GM18867 (cell line): ENCODE measurements at regions not wholly inside any gene's neighbourhood (a gene's known extent, or its start where the extent isn't known, plus 50 kb on each side); places are given as distances from the start of the nearest gene placed in this dataset.

ENCODE experiments used
- ATAC-seq: cut with Tn5 transposase; IDR thresholded peaks from one replicate; pipeline ENCODE4 v1.9.1; 2021; ENCODE audit warnings: mild to moderate bottlenecking, moderate library complexity; ENCODE audit not compliant: unreplicated experiment

DNA sequence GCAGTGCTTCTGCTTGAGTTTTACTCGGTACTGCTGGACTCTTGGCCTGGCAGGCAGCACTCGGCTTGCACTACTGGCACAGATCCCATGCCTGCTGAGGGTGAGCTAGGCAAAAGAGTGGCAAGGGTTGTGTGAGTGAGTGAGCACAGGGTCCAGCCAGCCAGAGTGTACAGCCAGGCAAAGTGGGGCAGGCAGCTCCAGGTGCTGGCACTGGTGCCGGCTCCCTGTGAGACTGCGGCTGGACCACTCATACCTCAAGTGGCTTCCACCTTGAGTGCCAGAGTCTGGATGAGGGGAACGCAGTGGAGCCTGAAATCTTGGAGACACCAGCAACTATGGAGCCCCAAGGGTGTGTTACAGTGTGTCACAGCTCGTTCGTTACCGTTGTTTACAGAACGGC is 1451.9 kb upstream of the AGA start:
- ATAC-seq: no peak

DNA sequence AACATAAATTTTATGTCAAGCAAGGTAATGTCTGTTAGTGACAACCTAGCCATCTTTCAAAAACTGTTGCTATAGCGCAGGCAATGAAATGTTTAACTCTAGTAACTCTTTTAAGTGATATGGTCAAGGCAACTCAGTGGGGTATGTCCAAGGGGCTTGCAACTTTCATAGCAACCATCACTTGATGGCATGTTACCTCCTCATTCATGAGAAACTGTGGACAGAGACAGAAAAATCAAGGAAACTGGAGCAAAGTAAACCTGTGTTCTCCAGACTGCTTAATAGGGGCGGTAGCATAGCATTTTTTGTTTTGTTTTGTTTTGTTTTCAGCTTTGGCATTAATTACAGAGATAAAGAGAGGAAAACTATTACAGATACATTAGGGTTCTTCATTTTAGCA is 1456.8 kb upstream of the AGA start:
- no peak for ATAC-seq

DNA sequence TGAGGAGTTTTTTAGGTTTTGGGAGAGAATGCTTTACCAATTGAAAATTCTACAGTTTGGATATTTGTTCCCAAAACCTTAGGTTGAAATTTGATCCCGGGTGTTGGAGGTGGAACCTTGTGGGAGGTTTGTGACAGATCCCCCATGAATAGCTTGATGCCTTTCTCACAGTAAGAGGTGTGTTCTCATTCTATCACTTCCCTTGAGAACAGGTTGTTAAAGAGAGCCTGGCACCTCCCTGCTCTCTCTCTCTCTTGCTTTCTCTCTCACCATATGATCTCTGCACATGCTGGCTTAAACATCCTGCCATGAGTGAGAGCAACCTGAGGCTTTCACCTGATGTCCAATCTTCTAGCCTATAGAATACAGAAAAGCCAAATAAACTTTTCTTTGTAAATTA is 1475.5 kb upstream of the AGA start:
- no peak for ATAC-seq

DNA sequence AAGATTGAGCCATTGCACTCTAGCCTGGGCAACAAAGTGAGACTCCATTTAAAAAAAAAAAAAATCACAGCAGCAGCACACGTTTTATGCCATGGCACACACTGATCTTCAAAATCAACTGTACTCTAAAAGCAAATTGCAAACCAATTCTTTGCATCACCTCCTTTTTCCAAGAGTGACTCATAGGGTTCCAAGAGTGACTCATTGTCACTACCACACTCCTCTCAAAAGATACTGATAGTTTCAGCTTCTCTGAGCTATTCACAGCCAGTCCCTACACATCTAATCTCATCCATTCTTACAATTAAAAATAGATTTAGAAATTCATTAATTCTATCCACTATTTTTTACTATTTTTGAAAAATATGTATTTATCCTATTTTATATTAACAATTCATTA is 1494.9 kb upstream of the AGA start:
- ATAC-seq: no peak

DNA sequence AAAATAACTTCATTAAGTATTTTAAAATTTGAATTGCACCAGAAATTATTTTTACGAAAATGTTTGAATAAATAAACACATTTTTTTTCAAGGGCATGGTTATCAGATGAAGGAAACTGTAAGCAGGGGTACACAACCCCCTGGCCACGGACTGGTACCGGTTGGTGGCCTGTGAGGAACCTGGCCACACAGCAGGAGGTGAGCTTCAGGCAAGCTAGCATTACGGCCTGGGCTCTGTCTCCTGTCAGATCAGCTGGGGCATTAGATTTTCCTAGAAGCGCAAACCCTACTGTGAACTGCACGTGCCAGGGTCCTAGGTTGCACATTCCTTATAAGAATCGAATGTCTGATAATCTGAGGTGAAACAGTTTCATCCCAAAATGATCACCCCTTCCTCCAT is 1499.7 kb upstream of the AGA start:
- no peak for ATAC-seq

DNA sequence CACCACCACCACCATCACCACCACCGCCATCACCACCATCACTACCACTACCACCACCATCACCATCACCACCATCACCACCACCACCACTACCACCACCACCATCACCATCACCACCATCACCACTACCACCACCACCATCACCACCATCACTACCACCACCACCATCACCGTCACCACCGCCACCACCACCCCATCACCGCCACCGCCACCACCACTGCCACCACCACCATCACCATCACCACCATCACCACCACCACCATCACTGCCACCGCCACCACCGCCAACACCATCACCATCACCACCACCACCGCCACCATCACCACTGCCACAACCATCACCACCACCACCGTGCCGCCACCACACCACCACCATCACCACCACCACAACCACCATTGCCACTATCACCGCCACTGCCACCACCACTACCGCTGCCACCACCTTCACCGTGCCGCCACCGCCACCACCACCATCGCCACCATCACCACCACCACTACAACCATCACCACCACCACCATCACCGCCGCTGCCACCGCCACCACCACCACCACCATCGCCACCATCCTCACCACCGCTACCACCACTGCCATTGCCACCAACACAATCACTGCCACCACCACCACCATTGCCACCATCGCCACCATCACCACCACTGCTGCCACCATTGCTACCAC is 1511.3 kb upstream of the AGA start:
- no peak for ATAC-seq

DNA sequence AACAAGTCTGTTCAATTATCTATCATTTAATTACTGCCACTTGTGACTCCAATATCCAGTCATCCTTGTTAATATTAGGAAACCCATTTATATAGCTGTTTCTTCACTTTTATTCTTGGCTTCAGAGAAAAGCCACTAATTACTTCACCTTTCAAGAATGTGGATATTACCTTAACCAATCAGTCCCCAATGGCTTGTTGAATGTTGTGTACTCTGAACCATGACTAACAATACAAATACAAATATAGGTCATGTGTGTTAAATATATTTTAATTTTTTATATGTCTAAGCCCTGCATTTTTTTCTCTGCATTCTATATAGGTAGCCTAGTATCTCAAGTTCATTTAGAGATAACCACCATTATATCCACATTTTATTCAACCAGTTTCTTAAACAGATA is 1513.4 kb upstream of the AGA start:
- no peak for ATAC-seq

DNA sequence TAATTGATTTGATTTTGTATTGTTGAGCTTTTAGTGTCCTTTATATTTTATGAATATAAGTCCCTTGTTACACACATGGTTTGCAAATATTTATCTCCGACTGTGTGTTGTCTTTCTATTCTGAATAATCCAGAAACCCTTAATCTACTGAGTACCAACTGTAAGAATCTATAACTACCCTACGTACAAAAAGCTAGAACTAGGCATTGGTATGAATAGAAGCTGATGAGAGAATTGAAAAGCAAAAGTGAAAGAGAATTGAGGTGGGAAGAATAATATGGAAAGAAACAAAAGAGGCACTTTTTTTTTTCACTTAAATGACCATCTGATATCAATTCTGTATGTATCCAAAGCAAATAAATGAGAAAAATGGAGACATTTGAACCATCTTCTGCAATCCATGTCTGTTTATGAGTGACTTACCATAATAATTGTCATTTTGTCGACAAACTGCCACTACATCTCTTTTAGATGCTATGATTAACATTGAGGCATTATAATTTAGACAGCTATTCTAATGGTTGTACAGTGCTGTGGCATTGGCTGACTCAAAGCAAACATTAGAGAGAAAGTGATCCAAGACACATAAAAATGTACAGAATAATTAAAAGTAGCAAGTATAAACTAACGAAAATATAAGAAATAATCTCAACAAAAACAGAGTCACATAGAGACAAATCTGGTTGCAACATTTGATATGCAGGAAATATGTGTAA is 1516.6 kb upstream of the AGA start:
- no peak for ATAC-seq

DNA sequence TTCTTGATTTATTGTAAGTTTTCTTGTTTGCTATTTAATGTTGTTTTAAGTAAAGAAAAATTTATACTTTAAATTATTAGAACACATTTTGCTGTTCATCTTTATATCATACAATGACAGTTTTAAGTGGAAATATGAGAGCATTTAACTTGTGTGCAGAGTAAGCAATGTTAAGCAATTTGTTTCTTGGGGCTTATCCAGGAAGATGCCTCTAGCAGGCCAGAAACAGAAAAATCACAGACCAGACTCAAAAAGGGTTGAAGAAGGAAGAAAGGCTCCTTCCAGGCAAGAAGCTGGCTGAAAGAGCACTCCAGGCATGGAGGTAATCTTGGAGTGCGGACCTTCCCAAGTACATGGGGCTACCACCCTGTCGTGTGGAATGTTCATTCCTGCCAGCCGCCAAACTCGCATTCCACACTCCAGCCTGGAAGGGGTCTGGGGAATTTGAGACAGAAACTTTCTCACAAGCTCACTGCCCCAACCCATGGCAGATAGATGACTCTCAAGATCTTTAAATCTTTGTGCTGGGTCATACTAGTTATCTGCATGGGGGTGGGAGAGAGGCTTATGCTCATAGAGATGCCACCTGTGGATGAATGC is 1521.3 kb upstream of the AGA start:
- ATAC-seq: no peak

DNA sequence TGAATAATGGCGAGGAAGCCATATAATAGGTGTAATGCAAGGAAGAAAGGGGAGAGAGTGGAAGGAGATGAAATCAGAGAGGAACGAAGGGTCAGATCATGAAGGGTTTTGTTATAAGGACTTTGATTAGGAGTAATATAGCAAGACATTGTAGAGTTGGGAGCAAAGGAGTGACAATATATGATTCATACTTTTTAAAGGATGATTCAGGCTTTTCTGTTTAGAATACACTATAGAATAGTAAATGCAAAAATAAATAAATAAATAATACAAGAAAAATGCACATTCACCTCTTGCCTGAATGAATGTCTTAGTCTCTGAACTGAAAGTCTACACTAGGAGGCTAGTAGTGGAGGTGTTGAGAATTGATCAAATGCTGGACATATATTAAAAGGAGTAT is 1524.4 kb upstream of the AGA start:
- ATAC-seq: no peak

DNA sequence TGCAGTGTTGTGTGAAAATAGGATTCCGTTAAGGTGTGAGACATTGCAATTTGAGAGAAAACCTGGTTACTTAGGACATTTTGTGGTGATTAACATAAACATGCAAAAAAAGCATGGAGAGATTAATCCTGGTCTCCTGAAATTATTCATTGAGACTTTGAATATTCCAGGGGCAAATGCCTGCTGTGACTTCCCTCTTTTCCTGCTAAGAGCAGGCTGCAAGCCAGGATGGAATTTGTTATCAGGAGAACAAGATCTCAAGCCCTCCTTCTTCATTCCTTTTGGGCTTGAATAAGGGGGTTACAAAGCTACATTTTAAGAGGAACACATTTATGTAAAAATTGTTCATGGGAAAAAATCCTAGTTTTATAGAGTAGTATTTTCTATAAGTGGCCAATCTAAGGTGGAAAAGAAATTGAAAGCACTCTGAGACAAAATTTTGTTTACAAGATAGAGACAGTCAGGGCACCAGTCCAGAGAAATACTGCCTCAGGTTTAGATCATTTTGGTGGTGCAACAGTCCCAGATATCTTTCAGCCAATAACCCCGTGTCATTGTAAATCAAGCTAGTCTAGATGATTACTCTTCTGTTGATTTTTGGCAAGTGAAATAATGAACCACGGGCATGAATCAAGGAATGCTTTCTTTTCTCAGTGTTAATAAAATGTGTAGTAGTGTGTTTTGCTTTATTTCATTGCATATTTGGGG is 1528.3 kb upstream of the AGA start:
- ATAC-seq: no peak

DNA sequence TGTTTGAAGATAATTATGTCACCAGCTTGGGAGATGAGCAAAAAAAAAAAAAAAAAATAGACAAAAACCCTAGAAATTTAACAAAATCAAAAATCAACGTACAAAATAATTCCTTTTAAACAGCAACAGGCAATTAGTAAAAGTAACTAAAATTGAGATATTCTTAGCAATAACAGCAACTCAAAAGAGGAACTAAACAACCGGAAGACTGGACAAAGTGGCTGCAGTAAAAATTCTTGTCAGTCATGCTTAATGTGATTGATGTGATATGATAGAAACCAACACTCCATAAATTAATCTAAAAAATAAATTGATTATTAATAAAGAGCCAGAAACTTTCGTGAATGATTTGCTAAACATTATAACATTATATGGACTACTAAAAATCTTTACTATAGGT is 1534.6 kb upstream of the AGA start:
- ATAC-seq: no peak

DNA sequence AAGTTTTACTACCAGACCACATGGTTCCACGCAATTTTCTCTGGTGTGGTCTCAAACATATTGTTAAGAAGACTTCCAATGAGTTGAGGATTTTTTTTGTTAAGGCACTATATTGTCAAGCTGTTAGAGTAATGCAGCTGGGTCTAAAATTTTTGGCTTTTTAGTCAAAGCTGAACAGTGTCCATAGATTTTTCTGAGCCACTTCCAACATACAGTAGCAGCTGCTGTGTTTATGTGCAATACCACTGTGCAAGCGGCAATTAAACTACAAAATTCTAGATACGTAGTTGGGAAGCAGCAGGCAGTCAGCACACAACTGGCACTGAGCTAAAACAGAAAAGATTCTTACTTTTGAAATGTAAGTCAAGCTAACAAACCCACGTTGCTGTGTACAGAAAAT is 1551.1 kb upstream of the AGA start:
- ATAC-seq: no peak

DNA sequence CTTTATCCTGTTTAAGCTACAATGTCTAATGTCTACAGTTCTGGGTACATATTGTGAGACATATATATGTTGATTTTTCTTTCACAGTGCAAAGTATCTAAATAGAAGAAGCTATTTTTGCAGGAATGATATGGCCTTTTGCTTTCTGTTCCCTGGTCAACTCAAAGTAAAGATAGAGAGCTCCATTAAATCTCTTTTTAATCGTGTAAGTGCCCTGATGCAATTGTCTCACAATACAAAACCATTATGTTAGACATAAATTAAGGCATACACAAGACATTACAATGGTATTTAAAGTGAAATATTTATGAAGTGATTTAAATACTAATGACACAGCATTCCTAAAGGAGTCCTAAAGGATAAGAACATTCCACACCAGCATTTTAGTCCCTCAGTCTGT is 1559.7 kb upstream of the AGA start:
- no peak for ATAC-seq

DNA sequence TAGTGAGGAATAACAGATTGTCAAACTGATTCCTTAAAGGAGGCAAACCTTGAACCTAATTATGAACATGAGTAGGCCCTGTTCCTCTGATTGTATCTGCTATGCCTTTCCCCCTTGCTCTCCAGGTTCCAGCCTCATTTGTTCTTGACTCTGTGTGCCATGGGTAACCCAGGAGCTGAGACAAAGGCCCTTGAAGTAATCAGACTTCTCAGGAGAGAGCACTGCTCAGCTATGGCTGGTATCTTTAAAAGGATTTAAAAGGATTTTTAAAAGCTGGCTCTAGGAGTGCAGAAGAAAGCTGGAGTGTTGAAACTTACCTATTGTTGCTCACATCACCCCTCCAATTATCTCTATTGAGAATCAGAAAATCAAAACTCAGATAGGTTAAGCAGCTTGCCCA is 1565.5 kb upstream of the AGA start:
- ATAC-seq: no peak

DNA sequence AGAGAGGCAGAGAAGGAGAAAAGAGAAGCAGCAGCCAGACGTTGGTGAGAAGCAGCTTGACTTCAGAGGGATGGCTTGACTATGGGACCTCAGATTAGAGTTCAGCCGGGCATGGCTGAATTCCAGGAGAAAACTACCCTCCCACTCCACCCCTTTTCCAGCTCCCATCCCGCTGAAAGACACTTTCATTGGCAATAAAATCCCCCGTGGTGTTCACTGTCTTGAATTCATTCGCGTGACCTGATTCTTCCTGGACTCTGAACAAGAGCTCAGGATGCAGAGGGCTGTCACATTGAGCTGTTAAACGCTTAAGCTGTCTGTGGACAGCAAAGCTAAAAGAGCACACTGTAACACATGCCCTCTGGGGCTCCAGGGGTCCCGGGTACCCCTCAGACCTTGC is 1575.3 kb upstream of the AGA start:
- no peak for ATAC-seq

DNA sequence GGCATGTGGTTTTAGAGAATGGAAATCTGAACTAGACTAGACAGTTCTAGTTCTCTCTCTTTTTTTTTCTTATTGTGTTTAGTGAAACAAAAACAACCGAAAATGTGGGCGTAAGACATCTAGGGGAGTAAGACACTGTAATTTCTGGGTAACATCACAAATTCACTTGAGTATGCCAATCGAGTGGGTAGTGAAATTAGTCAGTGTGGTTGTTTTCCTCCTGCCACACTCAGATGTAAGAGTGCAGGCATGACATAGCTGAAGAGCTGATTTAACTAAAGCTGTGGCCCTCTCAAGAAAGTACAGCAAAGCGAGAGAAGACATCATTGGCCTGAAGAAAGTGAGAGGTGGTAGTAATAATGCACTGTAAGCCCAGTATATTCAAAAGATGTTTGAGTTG is 1585.3 kb upstream of the AGA start:
- no peak for ATAC-seq

DNA sequence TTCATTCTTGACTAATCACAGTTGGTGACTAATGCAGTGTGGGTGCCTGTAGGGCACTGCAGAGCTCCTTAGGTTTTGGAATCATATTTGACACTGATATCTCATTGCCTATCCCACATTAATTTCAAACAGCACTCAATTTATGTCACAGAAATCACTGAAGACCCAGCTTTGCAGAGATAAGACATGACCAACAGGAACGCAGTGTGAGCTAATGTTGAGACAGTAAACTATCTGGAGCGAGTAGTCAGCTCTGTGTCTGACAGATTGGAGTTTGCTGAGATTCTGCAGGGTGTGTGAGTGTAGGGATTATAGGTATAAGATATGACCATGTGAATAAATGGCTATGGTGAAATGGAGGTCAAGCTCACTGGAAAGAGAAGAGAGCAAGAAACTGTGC is 1586.1 kb upstream of the AGA start:
- ATAC-seq: no peak

DNA sequence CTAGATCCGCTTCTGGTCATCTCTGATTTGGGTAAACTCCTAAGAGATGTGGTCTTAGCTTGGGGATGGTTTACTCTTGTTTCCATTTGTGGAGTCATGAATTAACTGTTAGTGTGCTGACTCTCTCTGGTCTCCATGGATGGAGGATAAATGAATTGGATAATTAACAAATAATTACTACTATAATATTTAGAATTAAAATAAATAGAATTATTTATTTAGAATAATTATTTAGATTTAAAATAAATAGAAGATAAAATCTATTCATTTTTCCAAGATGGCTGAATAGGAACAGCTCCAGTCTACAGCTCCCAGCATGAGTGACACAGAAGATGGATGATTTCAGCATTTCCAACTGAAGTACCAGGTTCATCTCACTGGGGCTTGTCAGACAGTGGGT is 1587.4 kb upstream of the AGA start:
- no peak for ATAC-seq

DNA sequence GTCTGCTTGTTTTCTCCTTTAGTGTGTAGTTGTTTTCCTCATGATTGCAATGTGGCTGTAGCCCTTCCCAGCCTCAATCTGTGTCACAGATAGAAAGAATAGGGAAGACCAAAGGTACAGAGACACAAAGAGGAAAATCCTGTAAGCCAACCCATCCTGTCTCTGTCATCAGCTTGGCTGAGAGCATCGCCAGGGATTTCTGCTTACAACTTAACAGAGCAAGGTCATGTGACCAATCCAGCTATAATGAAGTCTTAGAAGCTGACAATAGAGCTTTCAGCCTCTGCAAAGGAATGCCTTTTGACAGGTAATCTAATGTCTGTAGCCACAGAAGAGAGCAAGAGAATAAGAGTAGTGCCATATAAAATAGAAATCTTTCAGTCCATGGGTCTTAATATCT is 1598.0 kb upstream of the AGA start:
- ATAC-seq: no peak

DNA sequence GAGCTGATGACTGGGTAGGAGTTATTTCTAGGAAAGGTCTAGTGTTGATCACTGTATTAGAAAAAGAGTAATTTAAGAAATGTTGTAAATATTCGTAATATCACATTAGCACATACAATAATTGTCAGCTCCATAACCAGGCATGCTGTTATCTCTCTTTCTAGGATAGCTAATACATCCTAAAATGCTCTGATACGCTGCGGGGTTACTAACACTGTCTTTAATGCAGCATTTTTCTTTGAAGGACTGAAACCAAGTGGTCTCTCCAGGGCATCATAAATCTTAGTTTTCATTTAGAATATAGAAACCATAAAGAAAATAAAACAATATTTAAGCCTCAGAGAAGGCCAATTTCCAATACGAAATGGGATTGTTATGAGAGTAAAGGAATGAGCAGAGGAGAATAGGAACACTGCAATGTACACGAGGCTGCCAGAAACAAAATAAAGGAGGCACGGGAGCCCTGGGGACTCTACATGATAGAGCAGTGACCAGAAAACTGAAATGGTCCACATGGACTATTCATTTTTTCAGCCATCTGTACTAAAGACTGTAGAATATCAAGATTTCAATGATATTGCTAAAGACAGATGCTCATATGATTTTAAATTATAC is 1606.7 kb upstream of the AGA start:
- ATAC-seq: no peak

DNA sequence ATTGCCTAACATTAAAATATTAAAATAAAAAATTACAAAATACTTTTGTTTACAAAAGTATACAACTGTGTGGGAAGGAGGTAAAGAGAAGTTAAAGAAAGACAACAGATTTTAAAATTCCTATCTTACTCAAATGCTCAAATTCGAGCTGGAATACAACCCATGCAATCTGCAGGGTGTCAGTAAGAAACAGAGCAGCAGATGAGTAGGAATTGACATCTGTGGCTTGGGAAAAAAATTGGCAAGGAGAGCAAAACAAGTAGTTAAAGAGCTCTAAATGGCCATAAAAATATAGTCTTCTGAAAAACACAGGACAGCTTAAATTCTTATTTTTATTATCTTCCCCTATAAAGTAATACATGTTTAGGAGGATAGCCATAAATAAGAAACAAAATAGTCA is 1609.0 kb upstream of the AGA start:
- ATAC-seq: no peak
